22Rv1 (cell line): ENCODE measurements at regions not wholly inside any gene's neighbourhood (a gene's known extent, or its start where the extent isn't known, plus 50 kb on each side); places are given as distances from the start of the nearest gene placed in this dataset.

Source experiments
- H3K27ac ChIP-seq: fragments of 450-650 bp; 2 replicates; pipeline ENCODE4 v1.5.1; 2017
- CTCF ChIP-seq: fragments of 450-650 bp; IDR thresholded peaks from 2 replicates; pipeline ENCODE4 v1.5.1; 2017; ENCODE audit warnings: mild to moderate bottlenecking
- ZFX ChIP-seq: fragments of 450-650 bp; IDR thresholded peaks from 2 replicates; pipeline ENCODE4 v1.6.1; 2017; ENCODE audit warnings: antibody characterized with exemption, borderline replicate concordance

DNA sequence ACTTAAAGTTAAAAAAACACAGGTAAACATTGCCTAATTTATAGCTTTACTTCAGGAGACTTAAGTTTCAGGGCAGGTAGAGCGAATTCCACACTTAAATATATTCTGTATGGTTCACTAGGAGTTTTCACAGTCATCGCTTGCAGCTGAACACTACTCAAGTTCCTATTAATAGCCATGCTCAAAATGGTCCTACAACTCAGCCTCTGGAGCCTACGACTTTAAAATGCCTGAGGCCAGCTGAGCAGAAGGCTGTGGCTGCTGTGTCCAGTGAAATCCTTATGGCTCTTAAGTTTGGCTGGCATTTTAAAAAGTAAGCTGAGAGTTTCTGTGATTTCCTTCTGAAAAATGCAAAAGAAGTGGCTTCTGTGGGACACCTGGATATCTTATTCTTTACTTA, 105.4 kb upstream of the GLI3 start:
- no peak overlapping the region for H3K27ac ChIP-seq
- TF ChIP-seq ZFX (no peak), CTCF (no peak)

DNA sequence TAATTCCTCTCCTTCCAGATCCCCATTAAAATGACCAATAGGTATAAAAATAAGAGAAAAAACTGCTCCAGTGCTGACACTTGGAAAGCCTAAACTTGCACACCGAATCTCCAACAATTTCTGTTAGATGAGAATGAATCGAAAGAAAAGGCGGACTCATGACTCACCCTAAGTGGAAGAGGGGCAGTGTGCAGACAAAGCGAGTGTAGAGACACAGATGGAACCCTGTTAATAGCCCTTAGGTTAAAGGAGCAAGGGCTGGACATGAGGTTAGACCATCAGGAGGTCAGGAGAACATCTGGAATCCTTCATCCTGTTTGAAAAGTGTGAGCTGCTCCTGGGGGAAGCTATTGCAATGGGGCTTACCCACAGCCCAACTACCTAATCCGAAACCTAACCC, 103.4 kb upstream of the GLI3 start:
- H3K27ac ChIP-seq = no peak overlapping the region

DNA sequence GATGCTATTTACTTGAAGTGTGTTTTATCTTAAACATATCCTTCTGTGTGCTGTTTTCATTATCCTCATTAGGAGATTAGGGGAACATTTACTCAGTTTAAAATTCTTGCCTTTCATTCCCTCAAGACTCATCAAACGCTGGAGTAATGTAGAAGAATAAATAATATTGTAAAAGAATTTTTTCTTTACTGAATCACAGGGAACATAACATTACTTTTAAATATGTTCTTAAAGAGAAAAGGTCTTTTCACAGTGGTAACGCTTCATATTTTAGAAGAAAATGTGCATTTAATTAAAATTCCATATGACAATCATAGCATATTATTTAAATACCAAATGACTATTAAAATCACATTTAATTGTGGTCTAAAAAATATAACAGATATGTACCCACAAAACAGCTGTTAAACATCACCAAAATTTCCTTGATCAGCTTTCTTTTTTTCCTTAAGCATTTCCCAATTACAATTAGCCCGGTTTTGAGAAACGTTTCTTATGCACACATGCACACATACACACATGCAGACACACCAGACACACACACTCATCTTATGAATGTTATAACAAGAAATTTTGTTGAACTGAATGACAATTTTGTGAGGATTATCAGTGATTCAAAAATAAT, 102.0 kb upstream of the GLI3 start:
- no peak overlapping the region for H3K27ac ChIP-seq
- no peak for TF ChIP-seq ZFX
- no peak for TF ChIP-seq CTCF

More for the DNA sequence above, 103.4 kb upstream of the GLI3 start:
- TF ChIP-seq ZFX (no peak), CTCF (no peak)

DNA sequence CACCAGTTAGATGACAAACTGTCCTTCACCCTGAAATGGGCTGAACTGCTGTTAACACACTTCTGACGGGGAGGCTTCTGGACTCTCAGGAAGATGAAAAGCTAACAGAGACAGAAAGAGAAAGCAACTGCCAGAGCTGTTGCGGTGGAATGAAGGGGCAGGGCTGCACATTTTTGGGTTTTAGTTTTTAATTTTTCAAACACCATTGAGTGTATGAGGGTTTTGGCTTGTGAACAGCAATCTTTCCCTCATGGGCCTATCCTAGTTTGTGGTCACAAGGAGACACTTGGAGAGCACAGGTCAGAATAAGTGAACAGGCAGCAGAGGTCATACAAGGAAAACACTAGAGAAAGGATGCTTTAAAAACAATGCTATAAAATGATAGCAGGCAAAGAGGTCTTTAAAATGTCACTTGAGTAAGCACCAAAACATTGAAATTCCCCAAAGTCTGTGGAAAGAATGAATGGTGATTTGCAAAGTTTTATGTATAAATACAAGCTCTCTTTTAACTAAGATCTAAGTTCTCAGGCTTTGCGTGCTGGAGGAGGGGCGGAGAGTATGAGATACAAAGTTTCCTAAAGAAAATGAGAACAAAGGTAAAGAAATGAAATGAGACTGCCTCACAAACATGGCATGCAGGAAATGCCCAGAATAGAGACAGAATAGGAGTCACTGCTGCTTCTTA, 101.4 kb upstream of the GLI3 start:
- H3K27ac ChIP-seq = no peak overlapping the region
- TF ChIP-seq ZFX (no peak), CTCF (no peak)

GRCh38 chr7:42337225-42337905, 100.4 kb upstream of the GLI3 start:
- H3K27ac ChIP-seq = no peak overlapping the region
- TF ChIP-seq ZFX (no peak), CTCF (no peak)

GRCh38 chr7:42332605-42333222, 95.7 kb upstream of the GLI3 start:
- no peak overlapping the region for H3K27ac ChIP-seq
- TF ChIP-seq CTCF = no peak
- TF ChIP-seq ZFX = no peak

DNA sequence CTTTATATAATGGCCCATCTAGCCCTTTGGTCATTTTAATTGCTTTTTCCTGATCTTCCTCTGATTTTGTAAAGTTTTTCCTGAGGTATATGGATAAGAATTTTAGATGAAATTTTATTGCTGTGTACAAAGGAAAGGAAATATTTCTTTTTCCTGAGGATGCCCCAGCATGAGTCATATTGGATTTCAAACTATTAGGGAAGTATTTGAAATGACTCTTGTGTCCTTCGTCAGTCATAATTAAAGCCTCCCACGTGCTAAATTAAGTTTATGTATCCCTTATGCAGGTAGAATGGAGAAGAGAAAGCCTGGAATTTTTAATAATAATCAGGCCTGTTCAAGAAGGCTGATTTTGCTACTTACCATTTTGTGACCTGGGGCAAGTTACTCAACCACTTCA, 82.6 kb upstream of the GLI3 start:
- no peak for TF ChIP-seq ZFX
- no peak for TF ChIP-seq CTCF
- H3K27ac ChIP-seq = no peak overlapping the region
